ENCODE measurements at regions not wholly inside any gene's neighbourhood (a gene's known extent, or its start where the extent isn't known, plus 50 kb on each side); places are given as distances from the start of the nearest gene placed in this dataset.

- TF ChIP-seq POLR2A (IDR thresholded peaks at IDR 0.05) (no peak), CTCF (IDR thresholded peaks at IDR 0.05) (no peak)
- Histone ChIP-seq H3K9me3 (replicated peaks in 1 of 3) (no peaks in the 10 kb centered on the region), H3K4me3 (no peak overlapping the region), H3K27me3 (no peaks in the 10 kb centered on the region), H3K27ac (no peak overlapping the region), H3K4me1 (replicated peaks in 1 of 2) (no peaks in the 10 kb centered on the region), H3K36me3 (replicated peaks in 1 of 2) (no peaks in the 10 kb centered on the region)
- 28 to 43% (median 34%) methylated on average over 3 of the region's 3 CpGs for WGBS, 4 donors
- intact Hi-C loops (cut with DNase I): no loop called here
- DNase-seq: no peak
These were observed 97.2 kb upstream of the TMCO5A start for GRCh38 chr15:37837276-37837675.

DNA sequence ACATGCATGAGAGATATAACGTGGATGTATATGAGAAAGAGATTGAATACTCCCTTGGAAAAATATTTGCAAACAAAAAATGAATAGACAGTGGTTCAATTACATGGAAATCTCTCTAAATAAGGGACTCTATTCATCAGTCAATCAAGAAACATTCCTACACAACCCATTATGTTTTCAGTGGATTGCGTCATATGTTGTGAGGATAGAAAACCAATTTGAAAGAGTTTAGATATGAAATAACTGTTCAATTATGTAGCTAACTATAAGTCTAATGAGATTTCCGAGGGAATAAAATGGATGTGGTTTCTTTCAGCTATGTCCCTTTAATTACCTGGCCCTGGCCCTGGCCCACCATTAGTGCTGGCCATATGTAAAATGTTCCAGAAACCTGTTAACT, 86.7 kb upstream of the TMCO5A start:
- Histone ChIP-seq H3K27me3 (no peaks in the 10 kb centered on the region), H3K27ac (no peak overlapping the region), H3K4me3 (no peak overlapping the region), H3K9me3 (replicated peaks in 1 of 3) (no peaks in the 10 kb centered on the region), H3K4me1 (replicated peaks in 1 of 2) (no peaks in the 10 kb centered on the region), H3K36me3 (replicated peaks in 1 of 2) (no peaks in the 10 kb centered on the region)
- WGBS, 4 donors: 69 to 77% (median 74%) methylated on average over 3 of the region's 3 CpGs
- no peak for DNase-seq
- TF ChIP-seq CTCF (IDR thresholded peaks at IDR 0.05): no peak
- no peak for TF ChIP-seq POLR2A (IDR thresholded peaks at IDR 0.05)
- intact Hi-C loops (cut with DNase I): no loop called here

DNA sequence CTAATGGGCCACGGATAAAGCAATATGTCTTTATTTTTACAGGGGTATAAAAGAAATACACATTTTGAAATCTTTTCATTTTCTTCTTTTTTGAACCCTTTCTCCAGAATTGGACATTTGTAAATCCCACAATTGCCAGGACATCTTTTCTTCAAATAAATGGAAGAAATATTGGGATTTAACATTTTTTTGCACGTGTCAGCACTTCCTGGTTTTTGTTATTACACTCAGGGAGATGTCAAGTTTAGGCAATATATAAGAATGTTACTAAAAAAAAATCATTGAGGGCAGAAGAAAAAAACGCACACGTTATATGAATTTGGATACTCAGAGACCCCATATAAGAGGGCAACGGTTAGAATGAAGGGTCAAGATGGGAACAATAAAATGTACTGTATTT, 78.3 kb upstream of the TMCO5A start:
- WGBS, 4 donors: 70 to 85% (median 77%) methylated on average over 5 of the region's 5 CpGs

DNA sequence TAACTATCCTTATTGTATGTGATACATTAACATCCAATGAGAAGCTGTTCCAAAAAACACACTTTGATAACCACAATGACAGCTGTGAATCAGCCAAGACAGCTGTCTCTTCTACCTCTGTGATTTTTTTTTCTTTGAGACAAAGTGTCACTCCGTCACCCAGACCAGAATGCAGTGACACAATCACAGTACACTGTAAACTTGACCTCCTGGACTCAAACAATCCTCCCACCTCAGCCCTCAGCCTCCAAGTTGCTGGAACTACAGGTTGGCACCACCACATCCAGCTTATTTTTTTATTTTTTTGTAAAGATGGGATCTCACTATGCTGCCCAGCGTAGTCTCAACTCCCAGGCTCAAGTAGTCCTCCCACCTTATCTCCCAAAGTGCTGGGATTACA, 73.5 kb upstream of the TMCO5A start:
- H3K4me1 ChIP-seq (replicated peaks in 1 of 2): no peaks in the 10 kb centered on the region
- H3K4me3 ChIP-seq: no peak overlapping the region
- no peak for DNase-seq
- H3K36me3 ChIP-seq (replicated peaks in 1 of 2): no peaks in the 10 kb centered on the region
- WGBS, 4 donors: 59 to 94% (median 86%) methylated on average over 2 of the region's 2 CpGs
- intact Hi-C loops (cut with DNase I): no loop called here
- H3K27me3 ChIP-seq: no peaks in the 10 kb centered on the region
- no peak for TF ChIP-seq CTCF (IDR thresholded peaks at IDR 0.05)
- no peak overlapping the region for H3K27ac ChIP-seq
- H3K9me3 ChIP-seq (replicated peaks in 1 of 3): no peaks in the 10 kb centered on the region

More for the DNA sequence above, 78.3 kb upstream of the TMCO5A start:
- Histone ChIP-seq H3K27me3 (no peaks in the 10 kb centered on the region), H3K27ac (no peak overlapping the region), H3K4me3 (no peak overlapping the region), H3K9me3 (replicated peaks in 1 of 3) (no peaks in the 10 kb centered on the region), H3K36me3 (replicated peaks in 1 of 2) (no peaks in the 10 kb centered on the region), H3K4me1 (replicated peaks in 1 of 2) (no peaks in the 10 kb centered on the region)
- TF ChIP-seq CTCF (IDR thresholded peaks at IDR 0.05) (no peak), POLR2A (IDR thresholded peaks at IDR 0.05) (no peak)
- no peak for DNase-seq
- intact Hi-C loops (cut with DNase I): no loop called here
